NCI-H128 (cell line): ENCODE measurements at regions not wholly inside any gene's neighbourhood (a gene's known extent, or its start where the extent isn't known, plus 50 kb on each side); places are given as distances from the start of the nearest gene placed in this dataset.

Source experiments
- DNase-seq: peaks from one replicate; lab custom pipeline; 2025; ENCODE audit not compliant: unreplicated experiment; lab: John Stamatoyannopoulos, UW

DNA sequence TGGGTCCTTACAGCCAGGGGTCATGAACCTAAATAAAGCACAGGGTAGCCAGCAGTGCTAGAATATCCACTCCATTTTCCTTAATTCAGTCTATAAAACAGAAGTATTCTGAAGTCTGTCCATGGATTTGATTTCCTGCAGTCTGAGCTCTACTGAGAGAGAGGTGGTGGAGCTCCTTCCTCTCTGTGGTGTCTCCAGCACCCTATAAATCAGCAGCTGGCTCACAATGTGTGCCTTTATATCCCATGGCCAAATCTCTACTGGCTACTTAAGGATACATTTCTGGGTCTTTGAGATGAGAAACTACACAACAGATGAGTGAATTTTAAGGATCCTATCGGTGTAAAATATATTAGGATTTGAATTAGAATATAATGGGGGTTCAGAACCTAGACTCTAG is 339.9 kb upstream of the RBMS3 start:
- DNase-seq = no peak

DNA sequence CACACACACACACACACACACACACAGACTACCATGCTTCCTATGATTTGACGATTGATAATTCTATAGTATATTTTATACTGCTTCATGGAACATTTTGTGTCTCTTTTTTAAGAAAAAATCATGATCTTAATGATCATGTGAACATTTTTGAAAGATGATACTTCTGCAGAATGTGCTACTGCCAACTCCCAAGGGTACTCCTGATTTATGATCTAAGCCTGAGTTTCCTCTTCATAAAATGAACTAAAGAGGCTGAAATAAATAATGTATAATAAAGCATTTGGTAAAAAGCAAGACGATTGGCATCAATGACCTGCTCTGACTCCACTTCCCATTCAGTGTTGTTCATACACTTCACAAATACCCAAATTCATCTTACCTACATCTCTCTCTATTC is 333.8 kb upstream of the RBMS3 start:
- DNase-seq = no peak

DNA sequence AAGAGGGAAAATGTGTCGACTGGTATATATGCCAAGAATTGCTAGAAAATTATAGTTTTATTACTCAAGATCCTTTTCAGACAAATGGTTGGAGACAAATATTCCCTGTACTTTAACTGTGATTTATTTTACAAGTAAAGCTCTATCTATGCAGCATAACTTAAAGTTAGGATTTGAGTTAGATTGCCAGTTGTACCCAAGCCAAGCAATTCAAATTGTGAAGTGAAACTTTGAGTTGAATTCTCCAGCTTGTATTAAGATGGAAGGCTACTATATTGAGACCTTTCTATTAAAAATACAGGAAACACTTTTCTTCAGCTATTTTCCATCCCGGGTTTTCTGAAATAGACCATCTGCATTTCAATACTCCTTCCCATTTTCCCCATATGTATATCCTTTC is 333.1 kb upstream of the RBMS3 start:
- no peak for DNase-seq

DNA sequence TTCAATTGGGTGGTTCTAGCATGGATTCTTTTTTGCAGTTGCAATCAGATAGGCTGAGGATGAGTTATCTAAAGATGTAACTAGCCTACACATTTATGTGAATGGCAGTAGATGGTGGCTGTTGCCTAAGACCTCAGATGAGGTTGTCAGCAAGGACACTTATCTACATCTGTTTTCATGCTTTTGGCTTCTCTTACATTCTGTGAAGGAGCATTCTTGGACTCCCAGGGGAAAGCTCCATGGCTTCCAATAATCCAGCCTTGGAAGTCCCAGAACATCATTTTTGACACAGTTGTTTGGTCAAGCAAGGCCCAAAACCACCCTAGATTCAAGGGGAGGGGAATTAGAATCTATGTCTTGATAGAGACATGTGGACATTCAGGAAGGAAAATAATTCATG is 332.2 kb upstream of the RBMS3 start:
- no peak for DNase-seq

DNA sequence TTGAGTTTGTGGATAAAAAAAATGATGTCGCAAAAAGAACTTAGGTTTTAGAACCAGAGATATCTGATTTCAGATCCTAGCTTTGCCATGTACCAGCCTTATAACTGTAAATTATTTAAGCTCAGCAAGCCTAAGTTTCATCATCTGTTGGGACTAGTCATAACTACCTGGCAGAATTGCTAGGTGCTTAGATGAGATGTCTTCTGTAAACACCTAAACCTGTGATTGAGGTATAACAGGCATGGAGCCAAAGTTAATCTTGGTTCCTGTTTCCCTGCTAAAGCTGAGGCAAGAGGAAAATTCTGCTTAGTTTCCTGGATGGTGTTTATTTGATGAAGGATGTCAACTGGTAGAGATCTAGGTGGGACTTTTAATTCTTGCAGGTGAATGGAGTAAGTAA is 331.3 kb upstream of the RBMS3 start:
- no peak for DNase-seq

DNA sequence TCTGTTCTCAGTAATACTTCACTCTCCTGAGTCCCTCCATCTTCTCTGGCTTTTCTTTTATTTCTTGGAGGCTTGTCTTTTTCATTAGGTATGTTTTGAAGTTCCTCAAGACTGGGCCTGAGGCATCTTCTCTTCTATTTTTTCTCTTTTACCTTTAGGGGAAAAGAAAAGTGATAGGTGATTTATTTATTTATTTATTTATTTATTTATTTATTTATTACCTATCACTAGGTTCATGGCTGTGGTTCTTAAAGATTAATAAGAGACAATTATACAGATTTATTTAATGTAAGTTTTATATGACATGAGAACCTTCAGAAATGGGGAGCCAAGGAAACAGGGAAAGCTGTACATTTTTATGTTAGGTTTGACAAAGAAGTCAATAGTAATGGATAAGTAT is 330.3 kb upstream of the RBMS3 start:
- DNase-seq = no peak

DNA sequence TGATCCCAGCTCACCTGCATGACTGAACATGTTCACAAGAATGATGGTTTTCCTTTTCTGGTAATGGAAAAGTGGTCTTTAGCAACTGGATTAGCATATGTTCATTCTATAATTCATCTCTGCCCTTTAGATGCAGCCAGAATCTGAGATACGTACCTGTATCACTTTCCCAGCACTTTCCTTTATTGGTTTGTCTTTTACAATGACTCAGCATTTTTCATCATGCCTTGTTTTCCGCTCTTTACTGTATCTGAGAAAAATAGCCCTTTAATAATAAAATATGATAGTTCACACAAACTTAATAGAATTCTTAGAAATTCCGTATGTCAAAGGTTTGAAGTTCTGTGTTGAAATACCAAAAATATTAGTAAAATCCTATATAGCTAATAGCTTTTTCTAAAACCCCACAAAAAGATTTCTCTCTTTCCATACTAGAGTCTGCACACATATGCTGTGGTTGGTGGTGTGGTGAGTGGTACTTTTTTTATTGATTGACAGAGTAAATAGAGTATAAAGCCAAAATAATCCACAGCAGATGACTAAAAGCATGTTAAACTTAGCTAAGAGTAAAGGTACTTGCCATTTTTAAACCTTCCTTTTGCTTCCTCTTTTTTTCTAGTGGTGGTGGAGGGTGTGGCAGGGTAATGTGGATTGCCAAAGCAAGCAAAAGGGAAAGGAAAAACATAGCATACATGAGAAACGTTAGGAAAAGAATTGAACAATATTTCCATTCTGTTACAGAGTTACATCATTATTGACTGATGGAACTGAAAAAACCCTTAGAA is 328.9 kb upstream of the RBMS3 start:
- DNase-seq = no peak

DNA sequence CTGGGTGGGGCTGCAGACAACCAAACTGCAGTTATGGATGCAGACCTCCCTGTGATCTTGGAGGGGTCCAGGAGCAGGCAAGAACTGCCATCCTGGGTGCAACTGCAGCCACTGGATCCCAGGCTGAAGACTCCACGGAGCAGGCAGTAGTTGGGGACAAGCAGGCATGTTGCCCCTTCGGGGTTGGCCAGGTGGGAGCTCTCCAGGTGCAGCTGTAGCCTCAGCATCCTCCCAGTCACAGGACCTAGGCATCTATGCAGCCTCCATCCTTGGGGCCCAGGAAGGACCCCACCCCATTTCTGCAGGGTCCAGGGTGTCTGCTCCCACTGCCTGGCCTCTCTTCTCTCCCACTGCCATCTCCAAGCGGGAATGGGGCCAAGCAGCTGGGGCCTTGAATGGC is 322.2 kb upstream of the RBMS3 start:
- no peak for DNase-seq

DNA sequence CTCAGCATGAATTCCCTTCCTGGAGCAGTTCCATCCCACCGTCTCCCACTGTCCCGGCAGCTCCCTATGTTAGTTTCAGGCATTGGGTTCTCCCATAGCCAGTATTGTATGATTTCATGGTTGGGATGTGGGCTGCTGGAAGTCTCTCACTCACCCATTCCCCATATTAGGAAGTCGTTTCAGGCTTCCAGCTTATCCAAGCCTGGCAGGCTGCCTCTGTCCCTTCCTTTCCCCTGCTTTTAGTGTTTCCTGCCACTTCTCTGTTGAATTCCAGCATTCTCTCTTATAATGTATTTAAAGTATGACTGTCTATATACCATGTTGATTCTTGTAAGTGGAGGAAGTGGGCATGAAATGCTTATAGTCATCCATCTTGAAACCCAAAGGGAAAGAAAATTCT is 309.7 kb upstream of the RBMS3 start:
- no peak for DNase-seq

DNA sequence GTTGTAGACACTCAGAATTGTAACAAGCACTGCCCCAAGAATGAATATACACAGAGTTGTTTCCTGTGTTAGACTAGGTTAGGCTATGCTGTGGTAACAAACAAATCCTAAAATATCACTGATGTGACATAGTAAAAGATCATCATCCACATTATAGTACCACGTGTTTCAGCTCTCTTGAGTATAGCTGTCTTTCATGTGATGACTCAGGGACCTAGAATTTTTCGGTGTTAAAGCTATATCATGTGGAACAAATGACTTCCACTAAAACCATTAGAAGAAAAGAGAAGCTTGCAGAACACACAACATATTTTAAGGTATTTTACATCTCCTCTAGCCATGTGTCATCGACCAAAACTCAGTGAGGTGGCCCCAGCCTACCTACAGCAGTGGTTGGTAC is 307.9 kb upstream of the RBMS3 start:
- DNase-seq = no peak

DNA sequence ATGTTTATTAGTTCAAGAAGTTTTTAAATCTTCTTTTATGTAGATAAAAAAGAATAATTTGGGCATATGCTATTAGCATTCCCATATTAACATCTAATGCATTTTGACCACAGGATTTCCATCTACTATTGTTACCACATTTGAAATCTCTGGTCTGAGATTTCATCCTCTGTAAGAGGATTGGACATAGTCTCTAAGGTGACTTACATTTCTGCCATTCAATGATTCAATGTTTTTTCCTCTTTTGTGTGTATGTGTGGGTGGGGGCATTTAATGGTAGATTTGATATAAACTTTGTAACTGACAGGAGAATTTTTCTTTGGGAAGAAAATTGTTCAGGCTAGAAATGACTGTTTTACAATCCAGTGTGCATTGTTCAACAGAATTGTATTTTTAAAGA is 307.3 kb upstream of the RBMS3 start:
- DNase-seq = no peak

DNA sequence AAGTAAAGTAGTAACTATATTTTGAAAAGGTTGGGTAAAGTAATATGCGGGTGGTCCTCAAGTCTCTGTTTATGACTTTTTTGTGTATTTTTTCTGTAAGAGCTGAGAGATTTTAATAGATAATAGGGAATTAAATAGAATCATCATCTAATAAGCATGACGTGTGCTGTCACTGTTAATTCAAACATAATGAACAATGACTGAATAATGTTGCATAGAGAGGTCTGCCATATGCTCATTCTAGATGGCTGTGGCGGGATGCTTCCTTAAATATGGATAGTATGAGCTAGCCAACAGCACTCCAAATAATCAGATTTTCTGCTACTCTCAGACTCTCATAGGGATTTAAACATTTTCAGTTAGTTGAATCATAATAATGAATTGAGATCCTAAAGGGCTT is 302.8 kb upstream of the RBMS3 start:
- DNase-seq = no peak

DNA sequence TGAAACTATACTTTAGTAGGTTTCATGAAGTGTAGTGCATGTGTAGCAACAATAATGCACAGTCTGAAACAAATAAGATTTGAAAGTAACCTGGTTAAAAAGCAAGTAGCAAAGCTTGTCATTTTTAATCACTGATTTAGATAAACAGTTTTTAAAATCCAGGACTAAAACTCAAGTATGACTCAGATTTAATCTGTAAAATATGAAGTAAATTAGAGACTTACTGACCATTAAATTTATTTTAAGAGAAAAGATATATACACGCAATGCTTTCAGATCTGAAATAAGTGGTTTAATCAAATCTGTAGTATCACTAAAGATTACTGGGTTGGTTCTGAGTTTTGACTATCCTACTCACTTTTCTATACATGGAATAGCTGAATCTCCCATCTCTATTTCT is 300.7 kb upstream of the RBMS3 start:
- no peak for DNase-seq

DNA sequence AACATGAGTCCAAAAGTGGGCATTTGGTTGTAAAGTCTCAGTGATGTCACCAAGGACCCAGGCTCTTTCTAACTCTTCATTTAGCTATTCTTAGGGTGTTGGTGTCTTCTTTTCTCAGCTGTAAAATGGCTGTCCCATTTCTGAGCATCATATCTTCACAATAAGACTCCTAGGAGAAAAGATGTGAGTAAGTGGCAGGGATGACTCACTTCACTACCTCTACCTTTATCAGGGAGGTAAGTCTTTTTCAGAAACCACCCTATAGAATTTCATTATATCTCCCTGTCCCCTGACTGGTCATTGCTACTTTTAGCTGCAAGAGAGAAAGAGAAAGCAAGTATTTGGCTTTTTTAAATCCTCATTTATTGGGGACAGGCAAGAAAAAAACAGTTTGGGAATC is 300.2 kb upstream of the RBMS3 start:
- no peak for DNase-seq

DNA sequence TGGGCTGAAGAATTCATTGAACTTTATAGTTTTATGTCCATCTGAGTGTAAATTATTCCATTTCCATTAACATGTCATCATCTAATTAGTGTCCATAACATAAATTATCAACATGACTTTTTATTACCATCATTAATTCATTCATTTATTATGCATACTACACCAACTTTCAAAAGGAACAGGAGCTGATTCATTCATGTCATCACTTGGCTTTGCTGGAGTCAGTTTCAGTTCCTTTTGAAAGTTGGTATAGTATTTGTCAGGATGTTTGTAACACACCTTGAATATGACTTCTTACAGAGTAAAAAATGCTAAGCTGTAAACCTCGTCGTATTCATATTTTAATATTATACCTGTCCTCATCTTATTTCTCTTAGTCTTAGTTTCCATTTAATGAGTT is 298.0 kb upstream of the RBMS3 start:
- DNase-seq = no peak

DNA sequence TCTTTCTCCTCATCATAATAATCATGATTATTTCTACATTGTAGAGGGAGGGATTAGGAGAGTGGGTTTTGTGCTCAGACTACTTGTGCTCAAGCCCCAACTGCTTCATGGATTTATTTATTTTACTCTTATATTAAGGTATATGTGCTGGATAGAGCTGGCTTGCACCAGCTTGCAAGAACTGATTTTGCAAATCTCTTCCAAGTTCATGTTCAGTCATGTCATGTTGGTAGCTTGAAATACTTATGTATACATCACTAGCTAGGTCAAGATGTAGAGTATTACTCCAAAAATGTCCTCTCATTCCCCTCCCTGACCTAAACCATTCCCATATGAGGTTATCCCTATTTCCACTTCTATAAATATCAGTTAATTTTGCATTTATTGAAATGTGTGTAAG is 293.9 kb upstream of the RBMS3 start:
- DNase-seq = no peak

DNA sequence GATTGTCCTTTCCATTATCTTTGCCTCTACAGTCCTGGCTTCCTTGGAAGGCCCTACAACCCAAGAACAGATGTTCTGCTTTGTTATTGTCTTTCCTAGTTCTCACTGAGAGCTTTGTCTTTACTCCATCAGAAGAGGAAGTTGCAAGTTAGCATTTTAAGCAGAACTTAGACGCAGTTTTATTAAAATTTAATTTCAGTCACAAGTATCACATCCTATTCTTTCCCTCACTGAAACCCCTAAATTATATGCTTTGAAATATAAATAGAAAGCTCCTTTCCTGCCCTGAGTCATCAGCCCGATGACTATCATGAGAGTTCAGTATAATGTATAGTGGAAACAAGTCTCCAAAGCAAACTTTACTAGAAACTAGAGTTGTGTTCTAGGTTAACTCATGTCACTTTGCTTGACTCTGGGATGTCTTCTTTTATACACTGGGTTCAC is 291.2 kb upstream of the RBMS3 start:
- DNase-seq = no peak

DNA sequence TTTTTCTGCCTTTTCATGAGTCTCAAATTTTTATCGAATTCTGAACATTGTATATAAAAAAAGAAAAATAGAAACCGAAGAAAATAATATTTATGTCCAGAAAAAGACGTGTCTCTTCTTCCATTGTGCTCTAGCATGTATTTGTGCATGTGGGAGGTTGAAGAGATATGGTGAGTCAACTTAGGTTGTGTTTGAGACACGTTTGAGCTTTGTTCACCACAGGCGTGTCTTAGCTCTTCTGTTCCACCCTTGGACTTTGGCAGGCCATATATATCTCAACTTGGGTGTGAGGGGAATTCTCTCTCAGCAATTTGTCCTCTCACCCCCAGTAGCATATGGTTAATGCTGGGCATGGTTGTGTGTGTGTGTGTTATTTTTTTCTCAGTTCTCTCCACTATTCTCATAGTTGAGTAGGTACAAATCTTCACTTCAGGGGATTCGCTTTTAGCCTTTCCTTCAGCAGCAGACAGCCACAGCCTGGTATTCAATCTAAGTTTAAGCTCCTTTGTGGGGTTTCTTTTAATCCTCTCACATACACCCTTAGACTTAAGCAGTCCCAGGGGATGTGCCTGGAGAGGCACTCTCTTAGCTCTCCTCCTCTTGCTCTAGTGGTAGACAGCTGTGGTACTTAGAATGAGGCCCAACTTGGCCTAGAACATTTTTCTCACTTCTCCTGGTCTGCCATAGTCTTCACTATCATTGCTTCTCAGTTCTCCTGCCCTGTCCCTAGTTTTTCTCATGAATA is 286.5 kb upstream of the RBMS3 start:
- no peak for DNase-seq

DNA sequence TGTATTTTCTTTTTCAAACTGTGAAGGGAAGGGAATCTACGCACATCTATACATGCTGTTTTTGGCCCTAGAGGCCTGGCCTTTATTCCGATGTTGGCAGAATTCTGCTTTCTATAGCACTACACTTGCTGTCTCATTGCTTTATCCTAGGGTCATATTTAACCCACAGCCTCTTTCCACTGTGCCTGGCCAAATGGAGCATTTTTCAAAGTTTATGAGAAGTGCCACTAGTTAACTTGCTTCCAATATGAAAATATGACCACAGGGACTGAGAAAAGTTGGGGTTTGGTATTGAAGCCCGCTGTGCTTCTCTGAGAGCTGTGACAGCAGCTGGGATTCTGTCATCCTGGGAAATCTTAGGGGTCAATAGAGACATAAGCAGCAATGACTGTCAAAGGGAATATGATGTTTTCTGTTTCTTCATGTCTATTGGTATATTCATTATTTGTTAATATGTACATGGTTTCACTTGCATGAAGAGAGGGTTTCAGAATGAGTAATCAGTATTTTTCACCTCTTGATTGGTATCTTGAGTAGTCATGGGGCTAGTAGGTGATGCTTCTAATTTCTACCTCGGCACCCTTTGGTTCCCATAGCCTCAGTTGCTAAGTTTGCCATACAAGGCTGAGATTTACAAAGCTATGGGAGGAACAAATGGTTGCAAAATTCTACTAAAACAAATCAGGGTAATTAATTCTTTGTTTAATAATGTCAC is 275.8 kb upstream of the RBMS3 start:
- DNase-seq = no peak

DNA sequence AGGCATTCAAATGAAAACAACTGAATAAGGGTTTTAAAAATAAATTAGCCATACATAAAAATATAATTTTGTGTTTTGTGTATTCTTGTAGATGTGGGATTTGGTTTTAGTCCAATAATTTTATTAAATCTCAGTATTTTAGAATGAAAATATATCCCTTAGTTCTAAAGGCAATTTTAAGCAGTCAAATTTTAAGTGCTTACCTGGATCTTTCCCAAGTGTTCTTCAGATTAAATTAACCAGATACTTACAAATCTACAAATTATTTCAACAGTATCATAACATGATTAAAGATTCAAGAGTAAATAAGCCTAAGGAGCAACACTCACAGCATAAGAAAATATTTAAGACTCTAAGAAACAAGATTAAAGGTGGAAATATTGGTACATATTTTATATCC is 275.0 kb upstream of the RBMS3 start:
- DNase-seq = no peak

DNA sequence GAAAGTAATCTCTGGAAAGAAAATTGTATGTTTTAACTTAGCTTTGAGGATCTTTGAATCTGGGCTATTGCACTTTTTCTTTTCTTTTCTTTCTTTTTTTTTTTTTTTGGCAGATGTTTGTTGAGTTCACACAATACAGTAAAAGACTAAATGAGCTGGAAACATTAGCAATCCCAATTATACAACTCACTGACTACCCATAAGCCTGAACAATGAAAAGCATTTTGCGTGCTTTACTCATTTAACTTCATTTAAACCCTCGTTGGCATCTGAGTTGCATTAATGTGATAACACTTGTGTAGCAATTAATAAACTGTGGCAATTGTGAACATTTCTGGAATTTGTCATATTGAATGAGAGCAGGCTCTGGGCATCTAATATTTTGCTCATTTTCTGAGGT is 269.4 kb upstream of the RBMS3 start:
- DNase-seq = no peak

DNA sequence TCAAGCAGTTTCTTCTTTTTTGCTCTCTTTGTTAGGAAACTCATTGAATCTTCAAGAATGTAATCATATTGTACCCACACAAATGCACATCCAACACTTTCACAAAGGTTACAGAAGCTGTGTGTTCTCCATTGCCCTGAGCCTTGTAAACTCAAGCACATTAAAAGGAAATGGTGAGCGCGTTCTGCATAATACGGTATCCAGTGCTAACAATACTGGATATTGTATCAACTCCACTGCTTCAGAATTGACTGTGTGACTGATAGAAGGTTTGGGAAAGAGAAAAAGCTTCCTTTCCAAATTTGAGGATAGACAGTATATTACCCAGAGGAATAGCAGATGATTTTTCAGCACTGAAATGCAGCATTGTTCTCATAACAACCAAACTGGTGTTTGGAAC is 268.9 kb upstream of the RBMS3 start:
- no peak for DNase-seq
